ENCODE measurements at regions not wholly inside any gene's neighbourhood (a gene's known extent, or its start where the extent isn't known, plus 50 kb on each side); places are given as distances from the start of the nearest gene placed in this dataset.

- Histone ChIP-seq H3K4me3 (ENCODE audit: low read depth, low read length, poor library complexity, severe bottlenecking) (no peak overlapping the region), H3F3A (ENCODE audit: insufficient read depth, low read length) (no peaks in the 10 kb centered on the region), H4K20me1 (ENCODE audit: insufficient read depth, low read length) (no peaks in the 10 kb centered on the region), H3K27me3 (ENCODE audit: insufficient read depth, low read length) (no peaks in the 10 kb centered on the region; the same call in 1 of the 2 replicates), H3K9me3 (ENCODE audit: low read length) (no peaks in the 10 kb centered on the region), H3K4me1 (ENCODE audit: insufficient read depth, low read length, severe bottlenecking) (no peaks in the 10 kb centered on the region), H3K9me2 (ENCODE audit: low read depth, low read length) (no peaks in the 10 kb centered on the region), H3K27ac (ENCODE audit: low read depth, low read length, poor library complexity, severe bottlenecking) (no peak overlapping the region), H3K4me2 (ENCODE audit: low read length) (no peak overlapping the region), H2AFZ (ENCODE audit: low read length) (no peak overlapping the region), H3K9ac (ENCODE audit: low read length) (no peak overlapping the region), H3K36me3 (ENCODE audit: insufficient read depth, low read length) (no peaks in the 10 kb centered on the region), H3K79me2 (ENCODE audit: insufficient read depth, low read length) (no peaks in the 10 kb centered on the region)
- TF ChIP-seq CTCF (IDR thresholded peaks at IDR 0.05; ENCODE audit: low read length), result no peak
- TF ChIP-seq EZH2 (IDR thresholded peaks at IDR 0.05; ENCODE audit: borderline replicate concordance, low read length), result no peak
These were observed 107.8 kb upstream of the NAMPT start for GRCh38 chr7:106392590-106392989.

DNA sequence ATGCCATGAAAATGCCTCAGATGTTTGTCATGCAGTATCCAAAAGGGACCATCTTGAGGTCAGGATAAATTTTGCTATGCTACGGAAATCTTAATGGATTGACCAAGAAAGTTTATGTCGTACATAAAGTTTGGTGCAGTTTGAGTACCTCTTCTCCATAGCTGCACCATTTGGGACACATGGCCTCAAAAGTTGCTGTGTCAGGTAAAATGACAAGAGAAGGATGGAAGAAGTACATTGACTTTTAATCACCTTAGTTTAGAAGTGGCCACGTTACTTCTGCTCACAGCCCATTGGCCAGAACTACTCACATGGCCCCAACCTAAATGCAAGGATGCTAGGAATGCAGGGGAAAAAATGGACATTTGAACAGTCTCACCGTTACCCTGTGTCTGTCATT is 107.4 kb upstream of the NAMPT start:
- Histone ChIP-seq H3K9ac (ENCODE audit: low read length) (no peak overlapping the region), H3K27ac (ENCODE audit: low read depth, low read length, poor library complexity, severe bottlenecking) (no peak overlapping the region), H3K4me3 (ENCODE audit: low read depth, low read length, poor library complexity, severe bottlenecking) (no peak overlapping the region), H3F3A (ENCODE audit: insufficient read depth, low read length) (no peaks in the 10 kb centered on the region), H3K36me3 (ENCODE audit: insufficient read depth, low read length) (no peaks in the 10 kb centered on the region), H3K27me3 (ENCODE audit: insufficient read depth, low read length) (no peaks in the 10 kb centered on the region; the same call in 1 of the 2 replicates), H3K4me2 (ENCODE audit: low read length) (no peak overlapping the region), H4K20me1 (ENCODE audit: insufficient read depth, low read length) (no peaks in the 10 kb centered on the region), H3K9me2 (ENCODE audit: low read depth, low read length) (no peaks in the 10 kb centered on the region), H3K79me2 (ENCODE audit: insufficient read depth, low read length) (no peaks in the 10 kb centered on the region), H3K9me3 (ENCODE audit: low read length) (no peaks in the 10 kb centered on the region), H3K4me1 (ENCODE audit: insufficient read depth, low read length, severe bottlenecking) (no peaks in the 10 kb centered on the region), H2AFZ (ENCODE audit: low read length) (no peak overlapping the region)
- TF ChIP-seq EZH2 (IDR thresholded peaks at IDR 0.05; ENCODE audit: borderline replicate concordance, low read length), result no peak
- TF ChIP-seq CTCF (IDR thresholded peaks at IDR 0.05; ENCODE audit: low read length), result no peak

DNA sequence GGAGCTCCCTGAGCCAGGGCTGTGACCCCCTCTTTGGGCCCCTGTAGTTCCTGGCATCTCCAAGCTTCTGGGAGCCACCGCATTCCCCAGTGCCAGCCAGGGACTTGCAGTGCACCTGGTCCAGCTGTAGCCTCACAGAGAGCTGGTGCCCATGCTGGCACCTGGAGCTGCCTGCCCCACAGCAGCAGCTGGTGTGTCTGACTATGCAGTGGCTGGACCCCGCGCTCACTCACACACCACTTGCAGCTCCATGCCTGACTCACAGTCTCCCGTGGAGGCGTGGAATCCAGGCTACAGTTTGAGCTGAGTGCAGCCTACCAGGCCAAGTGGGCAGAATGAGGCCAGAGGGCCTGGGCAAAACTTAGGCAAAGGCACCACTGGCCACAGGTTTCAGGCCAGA is 102.2 kb upstream of the NAMPT start:
- Histone ChIP-seq H3K9ac (ENCODE audit: low read length) (no peak overlapping the region), H3F3A (ENCODE audit: insufficient read depth, low read length) (no peaks in the 10 kb centered on the region), H3K79me2 (ENCODE audit: insufficient read depth, low read length) (no peaks in the 10 kb centered on the region), H3K4me2 (ENCODE audit: low read length) (no peak overlapping the region), H3K27ac (ENCODE audit: low read depth, low read length, poor library complexity, severe bottlenecking) (no peak overlapping the region), H3K27me3 (ENCODE audit: insufficient read depth, low read length) (no peaks in the 10 kb centered on the region; the same call in 1 of the 2 replicates), H2AFZ (ENCODE audit: low read length) (no peak overlapping the region), H4K20me1 (ENCODE audit: insufficient read depth, low read length) (no peaks in the 10 kb centered on the region), H3K4me1 (ENCODE audit: insufficient read depth, low read length, severe bottlenecking) (no peaks in the 10 kb centered on the region), H3K36me3 (ENCODE audit: insufficient read depth, low read length) (no peaks in the 10 kb centered on the region), H3K4me3 (ENCODE audit: low read depth, low read length, poor library complexity, severe bottlenecking) (no peak overlapping the region), H3K9me3 (ENCODE audit: low read length) (no peaks in the 10 kb centered on the region), H3K9me2 (ENCODE audit: low read depth, low read length) (no peaks in the 10 kb centered on the region)
- no peak for TF ChIP-seq CTCF (IDR thresholded peaks at IDR 0.05; ENCODE audit: low read length)
- no peak for TF ChIP-seq EZH2 (IDR thresholded peaks at IDR 0.05; ENCODE audit: borderline replicate concordance, low read length)
